ENCODE measurements at regions not wholly inside any gene's neighbourhood (a gene's known extent, or its start where the extent isn't known, plus 50 kb on each side); places are given as distances from the start of the nearest gene placed in this dataset.

DNA sequence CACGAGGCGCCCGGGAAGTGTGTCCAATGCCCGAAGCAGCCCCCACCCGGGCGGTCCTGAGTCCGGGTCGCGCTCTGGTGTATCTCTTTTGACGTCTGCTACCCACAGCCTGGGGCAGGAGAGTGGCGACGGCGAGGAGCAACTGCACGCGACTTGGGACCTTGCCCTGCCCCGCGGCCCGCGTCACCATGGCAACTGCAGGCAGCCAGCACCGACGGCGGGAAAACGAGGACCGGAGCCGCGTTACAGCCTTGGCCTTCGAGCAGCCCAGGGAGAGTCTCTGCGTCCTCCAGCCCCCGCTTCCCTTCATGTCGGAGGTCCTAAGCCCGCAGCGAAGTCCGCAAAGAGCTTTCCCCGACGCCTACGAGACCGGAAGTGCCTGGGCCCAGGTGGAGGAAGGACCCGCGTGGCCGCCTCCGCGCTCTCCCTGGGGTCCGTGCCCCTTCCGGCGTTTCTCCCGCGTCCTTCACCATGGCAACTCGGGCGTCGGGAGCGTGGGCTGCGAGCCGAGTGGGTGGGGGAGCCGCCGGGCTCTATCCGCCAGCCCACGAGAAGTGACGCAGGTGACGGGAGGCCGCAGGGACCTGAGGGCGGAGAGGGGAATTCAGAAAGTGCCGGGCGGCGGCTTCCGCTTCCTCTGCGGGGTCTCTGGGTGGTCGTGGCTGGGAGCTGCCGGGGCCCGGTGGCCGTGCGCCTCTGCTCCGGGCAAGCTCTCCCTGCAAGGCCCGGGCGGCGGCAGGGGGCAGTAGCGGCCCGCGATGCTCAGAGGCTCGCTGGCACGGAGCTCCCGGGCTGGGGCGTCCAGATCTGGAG is 88.6 kb upstream of the TGM3 start:
- TF ChIP-seq, protein P1, sequence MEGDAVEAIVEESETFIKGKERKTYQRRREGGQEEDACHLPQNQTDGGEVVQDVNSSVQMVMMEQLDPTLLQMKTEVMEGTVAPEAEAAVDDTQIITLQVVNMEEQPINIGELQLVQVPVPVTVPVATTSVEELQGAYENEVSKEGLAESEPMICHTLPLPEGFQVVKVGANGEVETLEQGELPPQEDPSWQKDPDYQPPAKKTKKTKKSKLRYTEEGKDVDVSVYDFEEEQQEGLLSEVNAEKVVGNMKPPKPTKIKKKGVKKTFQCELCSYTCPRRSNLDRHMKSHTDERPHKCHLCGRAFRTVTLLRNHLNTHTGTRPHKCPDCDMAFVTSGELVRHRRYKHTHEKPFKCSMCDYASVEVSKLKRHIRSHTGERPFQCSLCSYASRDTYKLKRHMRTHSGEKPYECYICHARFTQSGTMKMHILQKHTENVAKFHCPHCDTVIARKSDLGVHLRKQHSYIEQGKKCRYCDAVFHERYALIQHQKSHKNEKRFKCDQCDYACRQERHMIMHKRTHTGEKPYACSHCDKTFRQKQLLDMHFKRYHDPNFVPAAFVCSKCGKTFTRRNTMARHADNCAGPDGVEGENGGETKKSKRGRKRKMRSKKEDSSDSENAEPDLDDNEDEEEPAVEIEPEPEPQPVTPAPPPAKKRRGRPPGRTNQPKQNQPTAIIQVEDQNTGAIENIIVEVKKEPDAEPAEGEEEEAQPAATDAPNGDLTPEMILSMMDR (conservative IDR thresholded peaks at IDR 0.05; ENCODE audit: low read length) = peak; percentile 42
- TF ChIP-seq EZH2phosphoT487 (IDR thresholded peaks at IDR 0.05; ENCODE audit: borderline replicate concordance, low read depth, low read length) = no peak

All from OCI-LY7 (cell line).